ENCODE measurements at regions not wholly inside any gene's neighbourhood (a gene's known extent, or its start where the extent isn't known, plus 50 kb on each side); places are given as distances from the start of the nearest gene placed in this dataset.

GRCh38 chr12:90023207-90023900 is 314.7 kb upstream of the ATP2B1 start:
- TF ChIP-seq POLR2A (IDR thresholded peaks at IDR 0.05) (no peak), CTCF (IDR thresholded peaks at IDR 0.05) (no peak)
